IMR-90 (cell line): ENCODE measurements at regions not wholly inside any gene's neighbourhood (a gene's known extent, or its start where the extent isn't known, plus 50 kb on each side); places are given as distances from the start of the nearest gene placed in this dataset.

ENCODE experiments used
- ATAC-seq: fragments of 200-7000 bp; cut with Tn5 transposase; 2 replicates; pipeline ENCODE4 v1.9.1; 2020; ENCODE audit warnings: low read depth, mild to moderate bottlenecking, moderate library complexity
- BruUV-seq: library from RNA; stranded (reverse); fragments of 400-500 nt; replicated peaks from 2 replicates; lab custom pipeline; 2021; lab: Mats Ljungman, UMichigan
- CTCF ChIA-PET: fragments of 300-600 bp; formaldehyde crosslinking; extraction: SDS; loops from one replicate; lab custom pipeline; 2021; ENCODE audit warnings: antibody characterized with exemption; lab: Yijun Ruan, JAX
- POLR2A ChIA-PET: fragments of 300-600 bp; sonication (Branson Sonifier 250); formaldehyde crosslinking; loops from one replicate; lab custom pipeline; 2022; ENCODE audit warnings: antibody characterized with exemption; ENCODE audit not compliant: unreplicated experiment; lab: Charles Lee
- DNase-seq: peaks from one replicate; pipeline ENCODE4 v3.0.0; 2013
- H2AFZ ChIP-seq: replicated peaks from 2 replicates; pipeline ENCODE3; 2013; ENCODE audit warnings: low read length, mild to moderate bottlenecking; ENCODE audit not compliant: poor library complexity
- H2AK5ac ChIP-seq: 2 replicates; pipeline ENCODE4 v1.6.1; 2013; ENCODE audit warnings: low read depth, low read length, inconsistent platforms
- H2AK9ac ChIP-seq: replicated peaks from 2 replicates; pipeline ENCODE3; 2013; ENCODE audit warnings: mild to moderate bottlenecking, low read depth, low read length, moderate library complexity; ENCODE audit not compliant: poor library complexity
- H2BK120ac ChIP-seq: 2 replicates; pipeline ENCODE4 v1.6.1; 2013; ENCODE audit warnings: low read depth, low read length, inconsistent platforms
- H2BK15ac ChIP-seq: 3 replicates; pipeline ENCODE4 v1.6.1; 2013; ENCODE audit warnings: low read depth, low read length, inconsistent platforms
- H2BK20ac ChIP-seq: 2 replicates; pipeline ENCODE4 v1.6.1; 2013; ENCODE audit warnings: low read depth, mild to moderate bottlenecking, inconsistent platforms, low read length, moderate library complexity
- H2BK5ac ChIP-seq: 2 replicates; pipeline ENCODE4 v1.6.1; 2013; ENCODE audit warnings: mild to moderate bottlenecking, low read depth, low read length, inconsistent platforms; ENCODE audit not compliant: poor library complexity, severe bottlenecking
- H3K14ac ChIP-seq: replicated peaks from 2 replicates; pipeline ENCODE4 v1.6.1; 2013; ENCODE audit warnings: low read depth, low read length, inconsistent platforms
- H3K18ac ChIP-seq: 2 replicates; pipeline ENCODE4 v1.6.1; 2013; ENCODE audit warnings: low read depth, low read length, control low read depth
- H3K23ac ChIP-seq: 2 replicates; pipeline ENCODE4 v1.6.1; 2013; ENCODE audit warnings: low read depth, low read length, inconsistent platforms
- H3K27ac ChIP-seq: 2 replicates; pipeline ENCODE4 v1.5.1; 2013; ENCODE audit warnings: mild to moderate bottlenecking, control low read depth, low read length; ENCODE audit not compliant: insufficient read depth
- H3K27me3 ChIP-seq: 2 replicates; pipeline ENCODE4 v1.6.1; 2013; ENCODE audit warnings: low read length; ENCODE audit not compliant: control insufficient read depth, insufficient read depth
- H3K36me3 ChIP-seq: 2 replicates; pipeline ENCODE4 v1.6.1; 2013; ENCODE audit warnings: low read length, mixed read lengths; ENCODE audit not compliant: control insufficient read depth, insufficient read depth
- H3K4ac ChIP-seq: 2 replicates; pipeline ENCODE4 v1.6.1; 2013; ENCODE audit warnings: low read depth, low read length, inconsistent platforms
- H3K4me1 ChIP-seq: 2 replicates; pipeline ENCODE4 v1.6.1; 2013; ENCODE audit warnings: low read length, mixed read lengths; ENCODE audit not compliant: control insufficient read depth, insufficient read depth
- H3K4me2 ChIP-seq: 2 replicates; pipeline ENCODE4 v1.6.1; 2013; ENCODE audit warnings: low read depth, mild to moderate bottlenecking, control low read depth, low read length, moderate library complexity
- H3K4me3 ChIP-seq: 2 replicates; pipeline ENCODE4 v1.5.1; 2013; ENCODE audit warnings: low read depth, mild to moderate bottlenecking, control low read depth, low read length, moderate library complexity; ENCODE audit not compliant: insufficient read depth
- H3K56ac ChIP-seq: 2 replicates; pipeline ENCODE4 v1.6.1; 2013; ENCODE audit warnings: low read length, inconsistent platforms; ENCODE audit not compliant: insufficient read depth; ENCODE audit errors: extremely low read depth
- H3K79me1 ChIP-seq, 2 experiments: 2 replicates each; pipeline ENCODE4 v1.6.1; 2013; ENCODE audit warnings: low read length in 2 of 2, inconsistent platforms in 1 of 2, low read depth in 1 of 2
- H3K9ac ChIP-seq: 2 replicates; pipeline ENCODE4 v1.6.1; 2013; ENCODE audit warnings: low read depth, low read length, control low read depth
- H3K9me1 ChIP-seq: 2 replicates; pipeline ENCODE4 v1.6.1; 2013; ENCODE audit warnings: low read length, inconsistent platforms; ENCODE audit not compliant: insufficient read depth
- H3K9me3 ChIP-seq: 2 replicates; pipeline ENCODE4 v1.6.1; 2013; ENCODE audit warnings: low read length; ENCODE audit not compliant: control insufficient read depth, insufficient read depth
- H4K20me1 ChIP-seq: 2 replicates; pipeline ENCODE4 v1.6.1; 2013; ENCODE audit warnings: low read length, inconsistent platforms; ENCODE audit not compliant: insufficient read depth
- H4K5ac ChIP-seq: 2 replicates; pipeline ENCODE4 v1.6.1; 2013; ENCODE audit warnings: mild to moderate bottlenecking, low read depth, low read length, control low read depth
- H4K8ac ChIP-seq, 2 experiments: 2 replicates each; pipeline ENCODE4 v1.6.1; 2013; ENCODE audit warnings: low read depth in 2 of 2, low read length in 2 of 2, control low read depth in 1 of 2, inconsistent platforms in 1 of 2
- H4K91ac ChIP-seq: 2 replicates; pipeline ENCODE4 v1.6.1; 2013; ENCODE audit warnings: low read depth, low read length, inconsistent platforms; ENCODE audit not compliant: insufficient read depth
- BHLHE40 ChIP-seq: fragments of 150-350 bp; IDR thresholded peaks from 2 replicates; pipeline ENCODE4 v1.6.1; 2016; ENCODE audit warnings: mild to moderate bottlenecking, low read depth, low read length
- CEBPB ChIP-seq: IDR thresholded peaks from 2 replicates; pipeline ENCODE4 v1.6.1; 2012; ENCODE audit warnings: low read depth, low read length, improper control_type of control experiment
- CHD1 ChIP-seq: IDR thresholded peaks from 2 replicates; pipeline ENCODE4 v1.6.1; 2012; ENCODE audit warnings: low read depth, low read length, improper control_type of control experiment
- FOS ChIP-seq: fragments of 150-350 bp; IDR thresholded peaks from 2 replicates; pipeline ENCODE4 v1.6.1; 2016; ENCODE audit warnings: low read depth, low read length
- MAFK ChIP-seq: IDR thresholded peaks from 2 replicates; pipeline ENCODE4 v1.6.1; 2012; ENCODE audit warnings: low read depth, low read length, improper control_type of control experiment
- MAZ ChIP-seq: IDR thresholded peaks from 2 replicates; pipeline ENCODE4 v1.6.1; 2012; ENCODE audit warnings: low read depth, mild to moderate bottlenecking, low read length, improper control_type of control experiment, moderate library complexity, borderline replicate concordance
- MXI1 ChIP-seq: IDR thresholded peaks from 2 replicates; pipeline ENCODE4 v1.6.1; 2012; ENCODE audit warnings: low read depth, mild to moderate bottlenecking, low read length, moderate library complexity, borderline replicate concordance
- NFE2L2 ChIP-seq: fragments of 150-350 bp; IDR thresholded peaks from 2 replicates; pipeline ENCODE4 v1.6.1; 2016; ENCODE audit warnings: low read depth, mild to moderate bottlenecking, low read length
- POLR2A ChIP-seq: IDR thresholded peaks from 2 replicates; pipeline ENCODE4 v1.6.1; 2012; ENCODE audit warnings: mild to moderate bottlenecking, low read depth, low read length
- RAD21 ChIP-seq: IDR thresholded peaks from 2 replicates; pipeline ENCODE4 v1.6.1; 2012; ENCODE audit warnings: low read length, improper control_type of control experiment
- RCOR1 ChIP-seq: IDR thresholded peaks from 2 replicates; pipeline ENCODE4 v1.6.1; 2012; ENCODE audit warnings: mild to moderate bottlenecking, low read length, improper control_type of control experiment; ENCODE audit not compliant: insufficient replicate concordance
- RFX5 ChIP-seq: IDR thresholded peaks from 2 replicates; pipeline ENCODE4 v1.8.0; 2012; ENCODE audit warnings: low read depth, mild to moderate bottlenecking, low read length, moderate library complexity
- SMC3 ChIP-seq: fragments of 150-350 bp; IDR thresholded peaks from 2 replicates; pipeline ENCODE4 v1.6.1; 2016; ENCODE audit warnings: low read depth, mild to moderate bottlenecking, antibody characterized with exemption, low read length, moderate library complexity
- WGBS, 2 experiments: methylation state at CpG; one replicate each; pipeline versions ENCODE4 v1.1.5 to v1.1.7; 2013; ENCODE audit warnings: missing lambda C conversion rate in 2 of 2; ENCODE audit not compliant: insufficient read length in 1 of 2; ENCODE audit errors: extremely low coverage in 2 of 2; 5-methylcytosine and 5-hydroxymethylcytosine counted together
- dilution Hi-C: fragments of 300-500 bp; cut with HindIII; formaldehyde crosslinking; loops from one replicate; pipeline ENCODE4 v1.14.3; 2018; ENCODE audit warnings: low sequenced_read_pairs; ENCODE audit not compliant: unreplicated experiment
- in situ Hi-C: fragments of 300-500 bp; cut with MboI; formaldehyde crosslinking; loops from 3 replicates; pipeline ENCODE4 v1.14.3; 2019; ENCODE audit warnings: low sequenced_read_pairs, inconsistent platforms, mixed read lengths
- intact Hi-C: fragments of 100-400 bp; cut with micrococcal nuclease; formaldehyde crosslinking; loops from 2 replicates; pipeline ENCODE4 v1.10.0; 2022
- TF ChIP-seq, protein P1 (sequence below): conservative IDR thresholded peaks from 2 replicates; pipeline ENCODE4 v1.5.1; 2012; ENCODE audit warnings: mild to moderate bottlenecking, low read depth, low read length, improper control_type of control experiment
- TF ChIP-seq, protein P2 (sequence below): fragments of 150-350 bp; IDR thresholded peaks from 2 replicates; pipeline ENCODE4 v1.6.1; 2017; ENCODE audit warnings: mild to moderate bottlenecking, antibody characterized with exemption, low read length, low read depth
- TF ChIP-seq, protein P3 (sequence below): fragments of 150-350 bp; IDR thresholded peaks from 2 replicates; pipeline ENCODE4 v1.6.1; 2016; ENCODE audit warnings: low read depth, mild to moderate bottlenecking, low read length, moderate library complexity, borderline replicate concordance

DNA sequence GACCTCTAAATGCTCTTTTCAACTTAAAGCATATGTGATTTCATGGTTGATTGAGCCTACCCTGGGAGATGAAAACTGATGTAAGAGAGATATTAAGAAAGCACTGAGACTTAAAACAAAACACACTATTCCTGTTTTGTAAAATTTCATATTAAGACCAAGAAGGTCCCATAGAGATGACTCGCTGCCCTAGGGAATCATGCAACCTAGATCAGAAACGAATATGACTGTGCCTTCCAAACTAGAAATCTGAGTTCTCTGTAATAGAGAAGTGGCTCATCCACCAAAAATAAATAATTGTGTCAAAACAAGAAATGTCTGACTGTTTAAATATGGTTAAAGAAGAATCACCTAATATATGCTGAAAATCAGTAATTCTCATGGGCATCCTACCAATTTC, 776.8 kb upstream of the SOX11 start:
- H3K4me1 ChIP-seq: no peaks in the 10 kb centered on the region
- no peak overlapping the region for H3K4me2 ChIP-seq
- no peak overlapping the region for H2BK15ac ChIP-seq
- no peaks in the 10 kb centered on the region for H3K79me1 ChIP-seq
- H4K5ac ChIP-seq: no peak overlapping the region
- H3K9me1 ChIP-seq: no peaks in the 10 kb centered on the region
- H2AFZ ChIP-seq: no peak overlapping the region
- H3K27me3 ChIP-seq: no peaks in the 10 kb centered on the region
- in situ Hi-C loops (no loop called here), intact Hi-C loops (no loop called here), dilution Hi-C loops (no loop called here)
- no peak overlapping the region for H4K8ac ChIP-seq
- H3K14ac ChIP-seq: no peak overlapping the region
- no peaks in the 10 kb centered on the region for H3K36me3 ChIP-seq
- TF ChIP-seq RCOR1: no peak
- TF ChIP-seq MAZ: no peak
- no peak for TF ChIP-seq FOS
- no peak for TF ChIP-seq CEBPB
- TF ChIP-seq POLR2A: no peak
- TF ChIP-seq, protein P1, sequence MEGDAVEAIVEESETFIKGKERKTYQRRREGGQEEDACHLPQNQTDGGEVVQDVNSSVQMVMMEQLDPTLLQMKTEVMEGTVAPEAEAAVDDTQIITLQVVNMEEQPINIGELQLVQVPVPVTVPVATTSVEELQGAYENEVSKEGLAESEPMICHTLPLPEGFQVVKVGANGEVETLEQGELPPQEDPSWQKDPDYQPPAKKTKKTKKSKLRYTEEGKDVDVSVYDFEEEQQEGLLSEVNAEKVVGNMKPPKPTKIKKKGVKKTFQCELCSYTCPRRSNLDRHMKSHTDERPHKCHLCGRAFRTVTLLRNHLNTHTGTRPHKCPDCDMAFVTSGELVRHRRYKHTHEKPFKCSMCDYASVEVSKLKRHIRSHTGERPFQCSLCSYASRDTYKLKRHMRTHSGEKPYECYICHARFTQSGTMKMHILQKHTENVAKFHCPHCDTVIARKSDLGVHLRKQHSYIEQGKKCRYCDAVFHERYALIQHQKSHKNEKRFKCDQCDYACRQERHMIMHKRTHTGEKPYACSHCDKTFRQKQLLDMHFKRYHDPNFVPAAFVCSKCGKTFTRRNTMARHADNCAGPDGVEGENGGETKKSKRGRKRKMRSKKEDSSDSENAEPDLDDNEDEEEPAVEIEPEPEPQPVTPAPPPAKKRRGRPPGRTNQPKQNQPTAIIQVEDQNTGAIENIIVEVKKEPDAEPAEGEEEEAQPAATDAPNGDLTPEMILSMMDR: no peak
- TF ChIP-seq, protein P2, sequence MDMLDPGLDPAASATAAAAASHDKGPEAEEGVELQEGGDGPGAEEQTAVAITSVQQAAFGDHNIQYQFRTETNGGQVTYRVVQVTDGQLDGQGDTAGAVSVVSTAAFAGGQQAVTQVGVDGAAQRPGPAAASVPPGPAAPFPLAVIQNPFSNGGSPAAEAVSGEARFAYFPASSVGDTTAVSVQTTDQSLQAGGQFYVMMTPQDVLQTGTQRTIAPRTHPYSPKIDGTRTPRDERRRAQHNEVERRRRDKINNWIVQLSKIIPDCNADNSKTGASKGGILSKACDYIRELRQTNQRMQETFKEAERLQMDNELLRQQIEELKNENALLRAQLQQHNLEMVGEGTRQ: no peak
- TF ChIP-seq MXI1: no peak
- TF ChIP-seq NFE2L2: no peak
- no peak for TF ChIP-seq RFX5
- no peak for TF ChIP-seq MAFK
- no peak for TF ChIP-seq SMC3
- TF ChIP-seq, protein P3, sequence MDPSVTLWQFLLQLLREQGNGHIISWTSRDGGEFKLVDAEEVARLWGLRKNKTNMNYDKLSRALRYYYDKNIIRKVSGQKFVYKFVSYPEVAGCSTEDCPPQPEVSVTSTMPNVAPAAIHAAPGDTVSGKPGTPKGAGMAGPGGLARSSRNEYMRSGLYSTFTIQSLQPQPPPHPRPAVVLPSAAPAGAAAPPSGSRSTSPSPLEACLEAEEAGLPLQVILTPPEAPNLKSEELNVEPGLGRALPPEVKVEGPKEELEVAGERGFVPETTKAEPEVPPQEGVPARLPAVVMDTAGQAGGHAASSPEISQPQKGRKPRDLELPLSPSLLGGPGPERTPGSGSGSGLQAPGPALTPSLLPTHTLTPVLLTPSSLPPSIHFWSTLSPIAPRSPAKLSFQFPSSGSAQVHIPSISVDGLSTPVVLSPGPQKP: no peak
- no peak for TF ChIP-seq RAD21
- no peak for TF ChIP-seq CHD1
- no peak for TF ChIP-seq BHLHE40
- no peak overlapping the region for H3K23ac ChIP-seq
- H3K9me3 ChIP-seq: peaks cover 13% of the 10 kb centered on the region
- H2AK5ac ChIP-seq: no peak overlapping the region
- no CpG with 5 or more reads among the region's 2 CpGs for WGBS, 2 experiments
- H2BK20ac ChIP-seq: no peak overlapping the region
- H3K4me3 ChIP-seq: no peak overlapping the region
- no peak overlapping the region for H2BK120ac ChIP-seq
- no peak overlapping the region for H3K4ac ChIP-seq
- no peak overlapping the region for H3K18ac ChIP-seq
- CTCF ChIA-PET: no interaction called here
- BruUV-seq: no TSS peak
- no peak overlapping the region for H2AK9ac ChIP-seq
- H3K27ac ChIP-seq: no peak overlapping the region
- POLR2A ChIA-PET: no interaction called here
- no peaks in the 10 kb centered on the region for H4K20me1 ChIP-seq
- no peak overlapping the region for H3K56ac ChIP-seq
- no peak overlapping the region for H3K9ac ChIP-seq
- no peak for DNase-seq
- no peak for ATAC-seq
- no peak overlapping the region for H4K91ac ChIP-seq
- H2BK5ac ChIP-seq: no peak overlapping the region
